Lung (tissue), 11 donors: ENCODE measurements at regions not wholly inside any gene's neighbourhood (a gene's known extent, or its start where the extent isn't known, plus 50 kb on each side); places are given as distances from the start of the nearest gene placed in this dataset.

Experiments used
- ATAC-seq: fragments of 200-7000 bp; cut with Tn5 transposase; one replicate; pipeline ENCODE4 v1.9.1; 2020; ENCODE audit warnings: moderate number of reproducible peaks; ENCODE audit not compliant: insufficient read depth, low FRiP score
- DNase-seq, 3 donors: peaks; one replicate each; pipeline ENCODE4 v3.0.0-alpha.2; 2013 to 2017
- H3K27ac ChIP-seq, 2 donors: one replicate each; pipeline ENCODE4 v1.5.1; 2013; ENCODE audit warnings: mild to moderate bottlenecking in 2 of 2, moderate library complexity in 2 of 2, control low read depth in 1 of 2, inconsistent platforms in 1 of 2, low read depth in 1 of 2, low read length in 1 of 2
- H3K27me3 ChIP-seq, 3 donors: one replicate each; pipeline ENCODE4 v1.5.1; 2013; ENCODE audit warnings: low read length in 2 of 3; ENCODE audit not compliant: control insufficient read depth in 3 of 3, insufficient read depth in 3 of 3
- H3K36me3 ChIP-seq, 4 donors: one replicate each; pipeline ENCODE4 v1.5.1; 2013; ENCODE audit warnings: low read length in 4 of 4, mild to moderate bottlenecking in 1 of 4, moderate library complexity in 1 of 4; ENCODE audit not compliant: control insufficient read depth in 4 of 4, insufficient read depth in 4 of 4
- H3K4me1 ChIP-seq, 5 donors: one replicate each; pipeline ENCODE4 v1.5.1; 2013; ENCODE audit warnings: low read length in 5 of 5, mild to moderate bottlenecking in 2 of 5, moderate library complexity in 1 of 5; ENCODE audit not compliant: control insufficient read depth in 5 of 5, insufficient read depth in 5 of 5
- H3K4me3 ChIP-seq: one replicate; pipeline ENCODE4 v1.5.1; 2013; ENCODE audit warnings: mild to moderate bottlenecking, control low read depth, moderate library complexity
- H3K9ac ChIP-seq, 2 donors: one replicate each; pipeline ENCODE4 v1.5.1; 2013; ENCODE audit warnings: low read length in 2 of 2, control low read depth in 1 of 2; ENCODE audit not compliant: insufficient read depth in 1 of 2
- H3K9me3 ChIP-seq, 4 donors: one replicate each; pipeline ENCODE4 v1.5.1; 2013; ENCODE audit warnings: low read length in 3 of 4, mild to moderate bottlenecking in 1 of 4, moderate library complexity in 1 of 4; ENCODE audit not compliant: control insufficient read depth in 4 of 4, insufficient read depth in 3 of 4
- WGBS, 2 donors: extraction: QIAGEN DNeasy Blood & Tissue Kit; methylation state at CpG; one replicate each; pipeline ENCODE4 v1.1.7; 2013; 5-methylcytosine and 5-hydroxymethylcytosine counted together
- TF ChIP-seq, protein P1 (sequence below): IDR thresholded peaks from 2 replicates; pipeline ENCODE4 v1.5.1; 2012; ENCODE audit warnings: mild to moderate bottlenecking; ENCODE audit errors: control extremely low read depth, extremely low read depth
- donor health status: control.
- donor health status: control.
- donor health status: Bipolar disorder and iron deficiency.
- donor health status: healthy.
- donor health status: DM: yes; HTN: yes; CAD: no.

- no peaks in the 10 kb centered on the region for H3K36me3 ChIP-seq
- no peaks in the 10 kb centered on the region for H3K4me1 ChIP-seq
- no peak overlapping the region for H3K4me3 ChIP-seq
- no peak overlapping the region for H3K9ac ChIP-seq
- H3K27ac ChIP-seq, result no peak overlapping the region
- WGBS, 2 donors, result 73 to 76% methylated on average over 22 of the region's 22 CpGs
- peaks cover 0 to 49% (median 0%) of the 10 kb centered on the region in 4 donors for H3K9me3 ChIP-seq
- TF ChIP-seq, protein P1, sequence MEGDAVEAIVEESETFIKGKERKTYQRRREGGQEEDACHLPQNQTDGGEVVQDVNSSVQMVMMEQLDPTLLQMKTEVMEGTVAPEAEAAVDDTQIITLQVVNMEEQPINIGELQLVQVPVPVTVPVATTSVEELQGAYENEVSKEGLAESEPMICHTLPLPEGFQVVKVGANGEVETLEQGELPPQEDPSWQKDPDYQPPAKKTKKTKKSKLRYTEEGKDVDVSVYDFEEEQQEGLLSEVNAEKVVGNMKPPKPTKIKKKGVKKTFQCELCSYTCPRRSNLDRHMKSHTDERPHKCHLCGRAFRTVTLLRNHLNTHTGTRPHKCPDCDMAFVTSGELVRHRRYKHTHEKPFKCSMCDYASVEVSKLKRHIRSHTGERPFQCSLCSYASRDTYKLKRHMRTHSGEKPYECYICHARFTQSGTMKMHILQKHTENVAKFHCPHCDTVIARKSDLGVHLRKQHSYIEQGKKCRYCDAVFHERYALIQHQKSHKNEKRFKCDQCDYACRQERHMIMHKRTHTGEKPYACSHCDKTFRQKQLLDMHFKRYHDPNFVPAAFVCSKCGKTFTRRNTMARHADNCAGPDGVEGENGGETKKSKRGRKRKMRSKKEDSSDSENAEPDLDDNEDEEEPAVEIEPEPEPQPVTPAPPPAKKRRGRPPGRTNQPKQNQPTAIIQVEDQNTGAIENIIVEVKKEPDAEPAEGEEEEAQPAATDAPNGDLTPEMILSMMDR, result no peak
- H3K27me3 ChIP-seq, result no peaks in the 10 kb centered on the region
- ATAC-seq (no peak), DNase-seq (no peak)
These were observed 316.5 kb downstream of the ALG10 start for GRCh38 chr12:34338751-34339150.

DNA sequence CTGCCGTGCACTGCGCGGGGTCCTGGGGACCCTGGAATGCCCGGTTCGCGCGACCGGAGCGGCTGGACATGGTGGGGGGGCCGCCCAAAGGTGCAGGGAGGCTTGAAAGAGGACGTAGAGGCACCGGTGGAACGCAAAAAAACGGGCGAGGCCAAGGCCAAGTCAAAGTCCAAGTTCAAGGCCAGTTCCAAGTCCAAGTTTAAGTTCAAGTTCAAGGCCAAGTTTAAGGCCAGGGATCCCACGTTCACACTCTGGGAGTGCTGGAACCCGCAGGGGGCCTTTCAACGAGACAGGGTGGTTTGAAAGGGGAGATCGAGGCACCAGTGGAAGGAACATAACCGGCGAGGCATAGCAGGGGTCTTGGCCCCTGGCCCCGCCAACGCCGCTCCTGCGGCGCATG, 317.6 kb downstream of the ALG10 start:
- Histone ChIP-seq H3K36me3 (no peaks in the 10 kb centered on the region), H3K9me3 (peaks cover 0 to 50% (median 0%) of the 10 kb centered on the region in 4 donors), H3K27me3 (no peaks in the 10 kb centered on the region), H3K4me3 (no peak overlapping the region), H3K27ac (no peak overlapping the region), H3K4me1 (no peaks in the 10 kb centered on the region), H3K9ac (no peak overlapping the region)
- TF ChIP-seq, protein P1, result no peak
- no peak for DNase-seq
- ATAC-seq, result no peak
- WGBS, 2 donors, result 63 to 67% methylated on average over 26 of the region's 26 CpGs

GRCh38 chr12:34340534-34341361, 318.5 kb downstream of the ALG10 start:
- Histone ChIP-seq H3K9ac (no peak overlapping the region), H3K27ac (no peak overlapping the region), H3K27me3 (no peaks in the 10 kb centered on the region), H3K36me3 (no peaks in the 10 kb centered on the region), H3K4me3 (no peak overlapping the region), H3K4me1 (no peaks in the 10 kb centered on the region), H3K9me3 (peaks cover 0 to 56% (median 0%) of the 10 kb centered on the region in 4 donors)
- no peak for DNase-seq
- ATAC-seq, result no peak
- 48 to 54% methylated on average over 48 to 49 of the region's 49 CpGs for WGBS, 2 donors
- TF ChIP-seq, protein P1, result no peak
